IMR-90 (cell line): ENCODE measurements at regions not wholly inside any gene's neighbourhood (a gene's known extent, or its start where the extent isn't known, plus 50 kb on each side); places are given as distances from the start of the nearest gene placed in this dataset.

Source experiments
- ATAC-seq: fragments of 200-7000 bp; cut with Tn5 transposase; 2 replicates; pipeline ENCODE4 v1.9.1; 2020; ENCODE audit warnings: low read depth, mild to moderate bottlenecking, moderate library complexity
- BruUV-seq: library from RNA; stranded (reverse); fragments of 400-500 nt; replicated peaks from 2 replicates; lab custom pipeline; 2021; lab: Mats Ljungman, UMichigan
- CTCF ChIA-PET: fragments of 300-600 bp; formaldehyde crosslinking; extraction: SDS; loops from one replicate; lab custom pipeline; 2021; ENCODE audit warnings: antibody characterized with exemption; lab: Yijun Ruan, JAX
- POLR2A ChIA-PET: fragments of 300-600 bp; sonication (Branson Sonifier 250); formaldehyde crosslinking; loops from one replicate; lab custom pipeline; 2022; ENCODE audit warnings: antibody characterized with exemption; ENCODE audit not compliant: unreplicated experiment; lab: Charles Lee
- DNase-seq: peaks from one replicate; pipeline ENCODE4 v3.0.0; 2013
- H2AFZ ChIP-seq: replicated peaks from 2 replicates; pipeline ENCODE3; 2013; ENCODE audit warnings: low read length, mild to moderate bottlenecking; ENCODE audit not compliant: poor library complexity
- H2AK5ac ChIP-seq: 2 replicates; pipeline ENCODE4 v1.6.1; 2013; ENCODE audit warnings: low read depth, low read length, inconsistent platforms
- H2AK9ac ChIP-seq: replicated peaks from 2 replicates; pipeline ENCODE3; 2013; ENCODE audit warnings: mild to moderate bottlenecking, low read depth, low read length, moderate library complexity; ENCODE audit not compliant: poor library complexity
- H2BK120ac ChIP-seq: 2 replicates; pipeline ENCODE4 v1.6.1; 2013; ENCODE audit warnings: low read depth, low read length, inconsistent platforms
- H2BK15ac ChIP-seq: 3 replicates; pipeline ENCODE4 v1.6.1; 2013; ENCODE audit warnings: low read depth, low read length, inconsistent platforms
- H2BK20ac ChIP-seq: 2 replicates; pipeline ENCODE4 v1.6.1; 2013; ENCODE audit warnings: low read depth, mild to moderate bottlenecking, inconsistent platforms, low read length, moderate library complexity
- H2BK5ac ChIP-seq: 2 replicates; pipeline ENCODE4 v1.6.1; 2013; ENCODE audit warnings: mild to moderate bottlenecking, low read depth, low read length, inconsistent platforms; ENCODE audit not compliant: poor library complexity, severe bottlenecking
- H3K14ac ChIP-seq: replicated peaks from 2 replicates; pipeline ENCODE4 v1.6.1; 2013; ENCODE audit warnings: low read depth, low read length, inconsistent platforms
- H3K18ac ChIP-seq: 2 replicates; pipeline ENCODE4 v1.6.1; 2013; ENCODE audit warnings: low read depth, low read length, control low read depth
- H3K23ac ChIP-seq: 2 replicates; pipeline ENCODE4 v1.6.1; 2013; ENCODE audit warnings: low read depth, low read length, inconsistent platforms
- H3K27ac ChIP-seq: 2 replicates; pipeline ENCODE4 v1.5.1; 2013; ENCODE audit warnings: mild to moderate bottlenecking, control low read depth, low read length; ENCODE audit not compliant: insufficient read depth
- H3K27me3 ChIP-seq: 2 replicates; pipeline ENCODE4 v1.6.1; 2013; ENCODE audit warnings: low read length; ENCODE audit not compliant: control insufficient read depth, insufficient read depth
- H3K36me3 ChIP-seq: 2 replicates; pipeline ENCODE4 v1.6.1; 2013; ENCODE audit warnings: low read length, mixed read lengths; ENCODE audit not compliant: control insufficient read depth, insufficient read depth
- H3K4ac ChIP-seq: 2 replicates; pipeline ENCODE4 v1.6.1; 2013; ENCODE audit warnings: low read depth, low read length, inconsistent platforms
- H3K4me1 ChIP-seq: 2 replicates; pipeline ENCODE4 v1.6.1; 2013; ENCODE audit warnings: low read length, mixed read lengths; ENCODE audit not compliant: control insufficient read depth, insufficient read depth
- H3K4me2 ChIP-seq: 2 replicates; pipeline ENCODE4 v1.6.1; 2013; ENCODE audit warnings: low read depth, mild to moderate bottlenecking, control low read depth, low read length, moderate library complexity
- H3K4me3 ChIP-seq: 2 replicates; pipeline ENCODE4 v1.5.1; 2013; ENCODE audit warnings: low read depth, mild to moderate bottlenecking, control low read depth, low read length, moderate library complexity; ENCODE audit not compliant: insufficient read depth
- H3K56ac ChIP-seq: 2 replicates; pipeline ENCODE4 v1.6.1; 2013; ENCODE audit warnings: low read length, inconsistent platforms; ENCODE audit not compliant: insufficient read depth; ENCODE audit errors: extremely low read depth
- H3K79me1 ChIP-seq, 2 experiments: 2 replicates each; pipeline ENCODE4 v1.6.1; 2013; ENCODE audit warnings: low read length in 2 of 2, inconsistent platforms in 1 of 2, low read depth in 1 of 2
- H3K9ac ChIP-seq: 2 replicates; pipeline ENCODE4 v1.6.1; 2013; ENCODE audit warnings: low read depth, low read length, control low read depth
- H3K9me1 ChIP-seq: 2 replicates; pipeline ENCODE4 v1.6.1; 2013; ENCODE audit warnings: low read length, inconsistent platforms; ENCODE audit not compliant: insufficient read depth
- H3K9me3 ChIP-seq: 2 replicates; pipeline ENCODE4 v1.6.1; 2013; ENCODE audit warnings: low read length; ENCODE audit not compliant: control insufficient read depth, insufficient read depth
- H4K20me1 ChIP-seq: 2 replicates; pipeline ENCODE4 v1.6.1; 2013; ENCODE audit warnings: low read length, inconsistent platforms; ENCODE audit not compliant: insufficient read depth
- H4K5ac ChIP-seq: 2 replicates; pipeline ENCODE4 v1.6.1; 2013; ENCODE audit warnings: mild to moderate bottlenecking, low read depth, low read length, control low read depth
- H4K8ac ChIP-seq, 2 experiments: 2 replicates each; pipeline ENCODE4 v1.6.1; 2013; ENCODE audit warnings: low read depth in 2 of 2, low read length in 2 of 2, control low read depth in 1 of 2, inconsistent platforms in 1 of 2
- H4K91ac ChIP-seq: 2 replicates; pipeline ENCODE4 v1.6.1; 2013; ENCODE audit warnings: low read depth, low read length, inconsistent platforms; ENCODE audit not compliant: insufficient read depth
- BHLHE40 ChIP-seq: fragments of 150-350 bp; IDR thresholded peaks from 2 replicates; pipeline ENCODE4 v1.6.1; 2016; ENCODE audit warnings: mild to moderate bottlenecking, low read depth, low read length
- CEBPB ChIP-seq: IDR thresholded peaks from 2 replicates; pipeline ENCODE4 v1.6.1; 2012; ENCODE audit warnings: low read depth, low read length, improper control_type of control experiment
- CHD1 ChIP-seq: IDR thresholded peaks from 2 replicates; pipeline ENCODE4 v1.6.1; 2012; ENCODE audit warnings: low read depth, low read length, improper control_type of control experiment
- FOS ChIP-seq: fragments of 150-350 bp; IDR thresholded peaks from 2 replicates; pipeline ENCODE4 v1.6.1; 2016; ENCODE audit warnings: low read depth, low read length
- NFE2L2 ChIP-seq: fragments of 150-350 bp; IDR thresholded peaks from 2 replicates; pipeline ENCODE4 v1.6.1; 2016; ENCODE audit warnings: low read depth, mild to moderate bottlenecking, low read length
- RAD21 ChIP-seq: IDR thresholded peaks from 2 replicates; pipeline ENCODE4 v1.6.1; 2012; ENCODE audit warnings: low read length, improper control_type of control experiment
- RFX5 ChIP-seq: IDR thresholded peaks from 2 replicates; pipeline ENCODE4 v1.8.0; 2012; ENCODE audit warnings: low read depth, mild to moderate bottlenecking, low read length, moderate library complexity
- SMC3 ChIP-seq: fragments of 150-350 bp; IDR thresholded peaks from 2 replicates; pipeline ENCODE4 v1.6.1; 2016; ENCODE audit warnings: low read depth, mild to moderate bottlenecking, antibody characterized with exemption, low read length, moderate library complexity
- WGBS, 2 experiments: methylation state at CpG; one replicate each; pipeline versions ENCODE4 v1.1.5 to v1.1.7; 2013; ENCODE audit warnings: missing lambda C conversion rate in 2 of 2; ENCODE audit not compliant: insufficient read length in 1 of 2; ENCODE audit errors: extremely low coverage in 2 of 2; 5-methylcytosine and 5-hydroxymethylcytosine counted together
- dilution Hi-C: fragments of 300-500 bp; cut with HindIII; formaldehyde crosslinking; loops from one replicate; pipeline ENCODE4 v1.14.3; 2018; ENCODE audit warnings: low sequenced_read_pairs; ENCODE audit not compliant: unreplicated experiment
- in situ Hi-C: fragments of 300-500 bp; cut with MboI; formaldehyde crosslinking; loops from 3 replicates; pipeline ENCODE4 v1.14.3; 2019; ENCODE audit warnings: low sequenced_read_pairs, inconsistent platforms, mixed read lengths
- intact Hi-C: fragments of 100-400 bp; cut with micrococcal nuclease; formaldehyde crosslinking; loops from 2 replicates; pipeline ENCODE4 v1.10.0; 2022
- TF ChIP-seq, protein P1 (sequence below): fragments of 150-350 bp; IDR thresholded peaks from 2 replicates; pipeline ENCODE4 v1.6.1; 2017; ENCODE audit warnings: mild to moderate bottlenecking, antibody characterized with exemption, low read length, low read depth
- TF ChIP-seq, protein P2 (sequence below): fragments of 150-350 bp; IDR thresholded peaks from 2 replicates; pipeline ENCODE4 v1.6.1; 2016; ENCODE audit warnings: low read depth, mild to moderate bottlenecking, low read length, moderate library complexity, borderline replicate concordance

DNA sequence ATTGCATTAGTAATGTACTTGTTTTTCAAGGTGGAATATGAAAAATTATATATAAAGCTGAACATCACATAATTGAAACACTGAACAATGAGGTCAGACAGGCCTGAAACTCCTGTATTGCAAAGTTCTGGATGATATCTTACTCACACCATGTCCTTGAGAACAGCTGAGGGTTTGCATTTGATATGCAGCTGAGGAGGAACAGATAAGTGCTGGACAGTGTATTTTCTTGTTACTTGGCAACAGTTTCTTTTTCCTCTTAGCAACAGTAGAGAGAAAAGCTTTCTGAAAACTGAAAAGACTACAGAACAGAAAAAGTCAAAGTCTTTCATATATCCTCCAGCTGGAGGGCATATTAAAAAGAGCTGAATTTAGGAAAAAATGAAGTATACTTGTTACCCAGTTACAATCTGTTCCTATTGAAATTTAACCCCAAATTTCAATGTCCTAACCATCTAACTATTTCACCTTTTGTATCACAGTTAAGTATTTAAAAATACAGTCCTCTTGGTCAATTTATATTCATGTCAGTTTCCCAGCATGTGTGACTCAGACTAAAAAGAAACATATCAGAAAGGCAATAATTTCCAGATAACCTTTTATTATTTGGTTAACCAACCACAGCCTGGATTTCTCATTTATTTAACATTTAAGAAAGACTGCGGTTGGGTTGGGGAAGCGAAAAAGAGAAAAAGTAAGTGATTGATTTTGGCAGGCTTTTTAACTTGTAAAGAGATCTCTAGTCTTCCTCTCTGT, 733.0 kb upstream of the DPPA4 start:
- no peaks in the 10 kb centered on the region for H3K9me1 ChIP-seq
- TF ChIP-seq NFE2L2 = no peak
- TF ChIP-seq, protein P1, sequence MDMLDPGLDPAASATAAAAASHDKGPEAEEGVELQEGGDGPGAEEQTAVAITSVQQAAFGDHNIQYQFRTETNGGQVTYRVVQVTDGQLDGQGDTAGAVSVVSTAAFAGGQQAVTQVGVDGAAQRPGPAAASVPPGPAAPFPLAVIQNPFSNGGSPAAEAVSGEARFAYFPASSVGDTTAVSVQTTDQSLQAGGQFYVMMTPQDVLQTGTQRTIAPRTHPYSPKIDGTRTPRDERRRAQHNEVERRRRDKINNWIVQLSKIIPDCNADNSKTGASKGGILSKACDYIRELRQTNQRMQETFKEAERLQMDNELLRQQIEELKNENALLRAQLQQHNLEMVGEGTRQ = no peak
- TF ChIP-seq, protein P2, sequence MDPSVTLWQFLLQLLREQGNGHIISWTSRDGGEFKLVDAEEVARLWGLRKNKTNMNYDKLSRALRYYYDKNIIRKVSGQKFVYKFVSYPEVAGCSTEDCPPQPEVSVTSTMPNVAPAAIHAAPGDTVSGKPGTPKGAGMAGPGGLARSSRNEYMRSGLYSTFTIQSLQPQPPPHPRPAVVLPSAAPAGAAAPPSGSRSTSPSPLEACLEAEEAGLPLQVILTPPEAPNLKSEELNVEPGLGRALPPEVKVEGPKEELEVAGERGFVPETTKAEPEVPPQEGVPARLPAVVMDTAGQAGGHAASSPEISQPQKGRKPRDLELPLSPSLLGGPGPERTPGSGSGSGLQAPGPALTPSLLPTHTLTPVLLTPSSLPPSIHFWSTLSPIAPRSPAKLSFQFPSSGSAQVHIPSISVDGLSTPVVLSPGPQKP = no peak
- no peak for TF ChIP-seq RAD21
- no peak for TF ChIP-seq CEBPB
- TF ChIP-seq BHLHE40 = no peak
- TF ChIP-seq SMC3 = no peak
- TF ChIP-seq CHD1 = no peak
- TF ChIP-seq RFX5 = no peak
- no peak for TF ChIP-seq FOS
- H3K9ac ChIP-seq = no peak overlapping the region
- BruUV-seq = no TSS peak
- no CpG with 5 or more reads among the region's 2 CpGs for WGBS, 2 experiments
- no peak overlapping the region for H2BK120ac ChIP-seq
- intact Hi-C loops = no loop called here
- no peak overlapping the region for H3K4me3 ChIP-seq
- no peaks in the 10 kb centered on the region for H3K79me1 ChIP-seq
- no peak overlapping the region for H3K4me2 ChIP-seq
- no peak overlapping the region for H2AFZ ChIP-seq
- H3K14ac ChIP-seq = no peak overlapping the region
- ChIA-PET CTCF (no interaction called here), POLR2A (no interaction called here)
- H2BK15ac ChIP-seq = no peak overlapping the region
- no peaks in the 10 kb centered on the region for H4K20me1 ChIP-seq
- H3K4me1 ChIP-seq = no peaks in the 10 kb centered on the region
- no peak overlapping the region for H3K56ac ChIP-seq
- no peak overlapping the region for H2AK9ac ChIP-seq
- H3K4ac ChIP-seq = no peak overlapping the region
- H4K5ac ChIP-seq = no peak overlapping the region
- in situ Hi-C loops = no loop called here
- no peak overlapping the region for H2AK5ac ChIP-seq
- H3K23ac ChIP-seq = no peak overlapping the region
- H3K18ac ChIP-seq = no peak overlapping the region
- no peaks in the 10 kb centered on the region for H3K27me3 ChIP-seq
- H3K36me3 ChIP-seq = no peaks in the 10 kb centered on the region
- H3K27ac ChIP-seq = no peak overlapping the region
- no peak overlapping the region for H4K91ac ChIP-seq
- no peak overlapping the region for H4K8ac ChIP-seq
- peaks cover 4% of the 10 kb centered on the region; the same call in 1 of the 2 replicates for H3K9me3 ChIP-seq
- DNase-seq (peak; percentile 77), ATAC-seq (peak; percentile 51; the same call in 1 of the 2 replicates)
- dilution Hi-C loops = no loop called here
- H2BK5ac ChIP-seq = no peak overlapping the region
- no peak overlapping the region for H2BK20ac ChIP-seq
